GM19328 (cell line): ENCODE measurements at regions not wholly inside any gene's neighbourhood (a gene's known extent, or its start where the extent isn't known, plus 50 kb on each side); places are given as distances from the start of the nearest gene placed in this dataset.

Source experiments
- ATAC-seq: cut with Tn5 transposase; IDR thresholded peaks from one replicate; pipeline ENCODE4 v1.9.1; 2021; ENCODE audit warnings: mild to moderate bottlenecking, moderate library complexity; ENCODE audit not compliant: unreplicated experiment

DNA sequence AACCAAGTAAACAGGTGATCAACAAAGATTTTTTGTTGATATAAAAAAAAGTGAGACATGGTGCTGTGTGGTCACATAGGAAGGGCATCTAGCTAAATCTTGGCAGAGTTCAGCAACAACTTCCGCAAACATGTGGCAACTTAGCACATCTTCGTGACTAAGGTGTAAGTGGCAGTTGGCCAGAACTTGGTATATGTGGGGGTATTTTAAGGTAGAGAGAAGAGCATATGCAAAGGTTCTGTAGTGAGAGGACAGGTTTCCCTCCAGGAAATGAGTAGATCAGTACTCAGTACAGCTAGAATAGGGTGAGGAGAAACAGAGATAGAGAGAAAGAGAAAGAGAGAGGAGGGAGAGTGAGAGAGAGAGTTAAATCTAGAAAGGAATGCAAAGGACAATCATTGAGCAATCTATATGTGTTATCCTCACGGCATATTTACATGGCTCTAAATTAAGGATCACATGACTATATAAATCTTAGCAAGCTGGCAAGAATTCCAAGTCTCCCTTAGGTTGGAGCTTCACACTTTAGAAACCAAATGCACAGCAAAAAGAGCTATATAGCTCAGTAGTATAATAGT lies 227.7 kb upstream of the HMGA2 start:
- no peak for ATAC-seq

DNA sequence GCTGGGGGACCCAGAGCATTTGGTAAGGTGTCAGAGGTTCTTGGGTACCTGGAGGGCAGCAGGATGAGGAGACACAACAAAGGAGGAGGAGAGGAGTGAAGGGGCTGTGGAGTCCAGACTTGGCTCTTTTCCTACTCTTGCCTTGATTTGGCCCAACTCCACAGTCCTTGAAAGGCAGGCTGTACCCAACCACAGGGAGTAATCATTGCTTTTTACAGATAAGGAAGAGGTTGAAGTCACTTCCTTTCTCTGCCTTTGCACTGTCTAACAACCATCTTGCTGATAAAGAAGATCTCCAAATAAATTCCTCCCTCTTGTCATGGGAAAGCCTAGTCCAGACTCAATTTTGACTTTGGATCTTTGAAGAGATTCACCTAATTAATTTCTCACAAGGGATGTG lies 226.8 kb upstream of the HMGA2 start:
- ATAC-seq, result no peak

DNA sequence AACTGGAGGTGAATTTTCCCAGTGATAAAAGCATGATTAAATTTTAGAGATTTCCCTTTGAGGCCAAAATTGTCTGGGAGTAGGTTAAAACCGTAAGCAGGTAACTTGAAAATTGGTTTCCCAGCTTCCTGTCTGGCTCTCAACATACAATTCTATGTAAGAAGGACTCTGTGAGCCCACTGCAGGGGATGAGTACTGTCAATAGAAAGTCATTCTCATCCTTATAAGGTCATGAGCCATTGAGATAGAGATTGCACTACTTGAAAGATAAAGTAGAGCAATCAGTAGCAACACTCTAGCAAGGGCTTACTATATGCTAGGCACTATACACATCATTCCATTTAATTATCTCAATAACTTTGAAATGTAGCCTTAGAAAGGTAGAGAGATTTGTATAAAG lies 225.6 kb upstream of the HMGA2 start:
- no peak for ATAC-seq

DNA sequence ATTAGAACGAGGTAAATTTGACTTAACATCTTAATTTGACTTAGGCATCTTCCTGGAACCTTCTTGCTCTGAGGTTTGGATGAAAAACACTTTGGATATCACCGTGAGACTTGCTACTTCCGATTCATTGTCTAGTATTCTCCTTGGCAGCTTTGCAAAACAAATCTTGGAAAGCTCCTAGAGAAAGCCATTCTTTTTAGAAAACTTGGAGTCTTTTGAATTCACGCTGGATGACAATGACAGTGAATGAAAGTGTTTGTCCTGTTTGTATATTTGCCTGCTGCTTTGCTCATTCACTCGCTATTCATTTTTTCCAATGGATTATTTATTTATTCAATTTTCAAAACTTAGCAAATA lies 222.1 kb upstream of the HMGA2 start:
- no peak for ATAC-seq

DNA sequence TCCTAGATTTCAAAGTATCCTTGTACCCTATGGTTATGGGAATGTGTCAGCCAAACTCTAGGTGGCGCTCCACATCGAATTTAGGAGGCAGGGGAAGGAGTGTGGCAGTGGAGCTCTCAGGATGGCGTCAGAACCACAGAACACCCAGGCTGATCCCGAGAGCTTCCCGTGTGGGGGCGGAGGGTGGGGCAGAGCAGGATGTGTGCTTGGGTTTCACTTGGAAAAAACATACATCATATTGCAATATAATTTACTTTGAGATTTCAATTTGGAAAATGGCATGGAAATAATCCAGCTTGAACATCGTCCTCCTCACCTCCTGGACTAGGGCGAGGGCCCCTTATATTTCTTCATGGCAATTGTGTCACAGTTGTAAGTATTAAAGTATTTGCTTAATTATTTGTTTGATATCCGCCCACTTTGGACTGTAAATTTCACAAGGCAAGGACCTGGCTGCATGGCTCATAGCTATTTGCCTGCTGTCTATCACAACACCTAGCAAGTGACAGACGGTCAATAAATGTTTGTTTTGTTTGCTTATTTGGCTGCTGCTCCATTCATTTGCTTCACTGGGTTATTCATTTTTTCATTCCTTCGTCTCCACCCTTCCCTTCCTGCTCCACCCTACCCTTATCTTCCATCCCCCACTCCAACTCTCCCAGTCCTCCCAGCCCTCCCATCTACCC lies 221.5 kb upstream of the HMGA2 start:
- peak; percentile 62 for ATAC-seq

DNA sequence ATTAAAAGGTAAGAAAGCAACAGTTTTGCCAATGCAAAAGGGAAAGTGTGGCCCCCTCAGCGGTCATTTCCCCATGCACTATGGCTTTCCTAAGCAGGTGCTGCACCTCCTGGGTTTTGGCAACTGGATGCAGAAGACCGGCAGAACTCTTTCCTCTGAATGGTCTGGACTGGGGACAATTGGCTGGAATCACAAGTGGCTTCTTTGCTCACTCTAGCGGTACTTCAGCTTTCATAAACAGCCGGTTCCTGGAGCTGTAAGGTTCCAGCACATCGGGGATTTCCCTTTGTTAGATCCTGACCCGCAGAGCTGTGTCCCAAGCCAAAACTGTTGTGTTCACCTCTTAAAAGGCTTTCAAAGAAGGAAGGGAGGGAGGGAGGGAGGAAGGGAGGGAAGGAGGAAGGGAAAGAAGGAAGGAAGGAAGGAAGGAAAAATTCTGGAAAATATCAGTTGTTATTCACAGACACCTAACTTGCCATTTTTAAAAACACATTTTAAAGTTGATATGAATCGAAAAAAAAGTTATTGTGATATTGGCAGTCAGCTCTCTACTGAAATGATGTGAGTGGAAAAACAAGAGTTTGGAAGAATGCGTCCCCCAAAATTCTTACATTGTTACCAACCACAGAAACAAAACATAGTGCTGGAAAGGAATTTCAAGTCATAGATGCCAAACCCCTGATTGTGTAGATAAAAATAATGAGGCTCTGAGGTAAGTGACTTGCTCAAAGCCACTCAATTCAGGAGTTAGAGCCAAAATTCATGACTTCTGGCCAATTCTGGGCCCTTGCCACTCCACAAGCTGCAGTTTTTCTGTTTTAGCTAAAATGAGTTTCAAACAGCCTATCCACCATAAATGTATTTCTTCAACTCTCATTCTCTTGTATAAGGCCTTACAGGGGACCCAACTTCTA lies 220.6 kb upstream of the HMGA2 start:
- no peak for ATAC-seq

DNA sequence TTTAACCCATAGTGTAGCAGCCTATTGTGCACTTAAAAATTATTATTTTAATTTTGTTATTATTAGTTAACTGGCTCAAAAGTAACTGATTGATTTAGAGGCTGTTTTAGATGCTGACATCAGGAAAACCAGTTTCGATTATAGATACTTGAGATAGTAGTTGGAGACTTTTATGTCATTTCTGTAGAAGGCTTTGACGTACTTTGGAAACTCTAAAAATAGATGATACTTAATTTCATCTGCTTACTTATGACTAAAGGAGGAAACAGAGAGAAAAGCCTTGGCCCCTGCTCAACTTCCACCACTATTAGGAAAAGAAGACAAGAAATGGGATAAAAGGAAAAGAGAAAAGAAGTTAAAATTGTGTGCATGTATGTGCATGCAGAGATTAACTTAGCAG lies 219.3 kb upstream of the HMGA2 start:
- no peak for ATAC-seq

DNA sequence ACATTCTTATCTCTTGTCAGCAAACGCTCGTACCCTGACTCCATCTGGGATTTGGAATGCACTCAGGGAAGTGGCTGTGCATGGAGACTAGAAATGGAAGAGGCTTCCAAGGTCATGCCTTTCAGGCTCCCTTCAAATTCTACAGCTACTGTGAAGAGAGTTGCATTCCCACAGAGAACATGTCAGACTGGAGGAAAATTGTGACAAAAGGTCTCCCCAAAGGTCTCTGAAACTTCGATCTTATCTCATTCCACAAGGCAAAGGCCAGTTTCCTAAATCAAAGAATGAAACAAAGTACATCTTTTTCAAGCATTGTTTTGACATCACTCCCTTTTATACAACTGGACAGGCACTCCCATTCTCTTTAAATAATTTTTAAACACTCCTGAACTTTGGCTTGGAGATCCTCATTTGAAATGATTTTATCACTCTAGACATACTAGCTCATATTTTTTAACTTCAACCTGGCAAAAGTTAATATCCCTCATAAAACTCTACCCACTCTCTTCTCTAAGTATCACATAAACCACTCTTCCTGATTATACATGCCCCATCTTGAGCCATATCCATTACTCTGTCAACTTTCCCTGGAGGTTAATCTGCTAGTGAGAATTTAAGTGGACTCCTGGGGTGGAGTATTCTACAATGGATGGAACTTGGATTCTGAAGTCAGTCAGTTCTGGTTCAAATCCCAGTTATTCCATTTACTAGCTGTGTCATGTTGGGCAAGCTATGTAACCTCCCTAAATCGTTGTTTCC lies 218.1 kb upstream of the HMGA2 start:
- no peak for ATAC-seq

DNA sequence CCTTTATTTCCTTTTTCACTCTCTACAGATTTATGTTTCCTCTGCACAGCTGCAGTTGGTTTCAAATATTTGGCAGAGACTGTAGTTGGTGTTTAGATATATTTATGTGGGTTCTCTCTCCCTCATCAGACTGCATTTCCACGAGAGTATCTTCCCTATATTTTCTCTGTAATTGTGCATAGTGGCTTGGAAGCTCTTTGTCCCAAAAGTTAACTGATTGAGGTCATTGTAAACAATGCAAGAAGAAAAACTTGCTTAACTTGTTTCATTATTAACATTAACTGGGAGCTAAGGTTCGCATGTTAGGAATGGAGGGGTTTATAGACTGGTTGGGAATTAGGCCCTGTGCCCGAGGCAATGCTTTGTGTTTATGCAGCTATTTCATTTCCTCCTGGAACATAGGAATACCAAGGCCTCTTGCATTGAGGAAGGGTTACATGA lies 216.9 kb upstream of the HMGA2 start:
- ATAC-seq, result no peak

DNA sequence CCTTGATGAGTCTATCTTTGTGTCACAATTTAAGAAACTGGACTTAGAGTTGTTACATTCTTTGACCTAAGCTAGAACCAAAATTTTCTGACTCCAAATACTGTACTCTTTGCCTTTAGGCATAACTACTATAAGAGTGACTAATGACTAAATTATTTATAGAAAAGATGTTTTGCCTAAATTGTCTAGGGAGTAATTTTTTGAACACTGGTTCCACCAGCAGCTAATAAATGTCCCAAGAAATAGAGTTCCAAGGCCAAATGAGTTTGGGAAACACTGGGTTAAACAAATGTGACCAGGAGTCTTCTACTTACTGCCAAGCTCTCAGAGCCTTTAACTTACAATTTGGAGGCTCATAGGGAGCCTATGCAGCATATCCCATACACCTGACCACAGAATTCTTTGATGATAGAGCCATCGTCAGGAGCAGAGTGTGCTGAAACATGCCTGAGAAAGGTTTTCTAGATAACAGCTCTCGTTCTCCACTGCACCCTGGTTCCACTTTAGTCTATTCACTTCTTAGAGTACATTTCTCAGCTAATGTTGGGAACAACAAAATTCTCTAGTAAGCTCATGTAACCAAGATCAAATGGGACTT lies 215.9 kb upstream of the HMGA2 start:
- no peak for ATAC-seq

DNA sequence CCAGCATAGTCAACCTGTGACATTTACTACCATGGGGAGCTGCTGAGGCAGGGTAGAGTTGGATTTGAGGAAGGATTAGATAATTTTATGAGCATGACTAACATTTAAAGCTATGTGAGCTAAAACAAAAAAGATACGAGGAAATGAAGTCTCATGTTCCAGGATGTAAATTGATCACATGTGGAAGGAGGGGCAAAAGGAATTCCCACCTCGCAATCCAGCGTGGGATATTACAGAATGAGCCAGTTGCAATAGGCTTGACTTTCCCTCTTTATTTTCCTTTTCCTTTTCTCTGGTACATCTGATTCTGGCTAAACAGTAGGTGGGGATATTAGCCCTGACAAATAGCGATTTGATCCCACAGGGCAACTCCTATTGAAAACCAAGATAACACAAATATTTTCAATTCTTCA lies 214.9 kb upstream of the HMGA2 start:
- ATAC-seq, result no peak

DNA sequence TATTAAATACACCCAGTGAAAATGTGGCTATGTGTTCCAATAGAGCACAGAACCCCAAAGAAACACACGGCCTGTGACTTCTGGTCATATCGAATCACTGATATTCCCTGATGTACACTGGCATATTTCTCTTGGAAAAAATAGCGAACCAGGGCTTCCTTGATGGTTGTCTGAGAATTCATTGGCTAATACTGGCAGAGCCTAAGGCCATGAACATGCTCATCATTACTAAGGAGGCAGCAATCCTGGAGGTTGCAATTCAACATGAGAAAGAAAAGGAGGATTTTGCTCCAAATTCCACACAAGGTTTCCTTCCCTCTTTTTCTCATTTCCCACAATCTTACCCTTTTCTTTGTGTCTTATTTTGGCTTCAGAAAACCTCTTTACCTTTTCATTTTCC lies 212.9 kb upstream of the HMGA2 start:
- no peak for ATAC-seq

DNA sequence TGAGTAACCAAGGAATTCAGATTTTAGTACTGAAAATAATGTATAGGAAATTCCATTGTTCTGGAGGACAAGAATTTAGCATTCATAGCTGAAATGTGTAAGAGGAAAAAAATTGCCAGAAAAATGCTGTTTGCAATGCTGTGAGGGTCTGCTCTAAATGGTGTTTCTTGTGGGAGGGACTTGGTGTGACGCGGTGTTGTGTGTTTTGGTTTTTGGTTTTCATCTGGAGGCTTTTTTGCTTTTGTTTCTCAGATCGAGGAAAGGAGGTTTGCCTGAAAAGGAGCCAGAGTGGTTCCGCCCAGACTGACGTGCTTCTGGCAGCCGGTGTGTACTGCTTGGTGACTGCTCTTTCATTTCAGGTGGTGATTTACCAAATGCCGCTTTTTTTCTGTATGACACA lies 211.8 kb upstream of the HMGA2 start:
- no peak for ATAC-seq

DNA sequence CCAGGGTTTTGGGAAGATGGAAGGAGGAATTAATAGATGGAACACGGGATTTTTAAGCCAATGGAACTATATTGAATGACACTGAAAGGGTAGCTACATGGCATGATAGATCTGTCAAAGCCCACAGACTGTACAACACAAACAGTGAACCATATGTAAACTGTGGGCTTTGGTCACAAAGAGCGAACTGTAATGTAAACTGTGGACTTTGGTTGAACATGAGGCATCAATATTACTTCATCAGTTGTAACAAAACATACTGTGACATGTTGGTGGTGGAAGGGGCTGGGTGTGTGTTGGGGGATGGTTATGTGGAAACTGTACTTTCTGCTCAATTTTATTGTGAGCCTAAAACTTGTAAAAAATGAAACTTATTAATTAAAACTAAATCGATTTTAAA lies 210.6 kb upstream of the HMGA2 start:
- ATAC-seq, result no peak

DNA sequence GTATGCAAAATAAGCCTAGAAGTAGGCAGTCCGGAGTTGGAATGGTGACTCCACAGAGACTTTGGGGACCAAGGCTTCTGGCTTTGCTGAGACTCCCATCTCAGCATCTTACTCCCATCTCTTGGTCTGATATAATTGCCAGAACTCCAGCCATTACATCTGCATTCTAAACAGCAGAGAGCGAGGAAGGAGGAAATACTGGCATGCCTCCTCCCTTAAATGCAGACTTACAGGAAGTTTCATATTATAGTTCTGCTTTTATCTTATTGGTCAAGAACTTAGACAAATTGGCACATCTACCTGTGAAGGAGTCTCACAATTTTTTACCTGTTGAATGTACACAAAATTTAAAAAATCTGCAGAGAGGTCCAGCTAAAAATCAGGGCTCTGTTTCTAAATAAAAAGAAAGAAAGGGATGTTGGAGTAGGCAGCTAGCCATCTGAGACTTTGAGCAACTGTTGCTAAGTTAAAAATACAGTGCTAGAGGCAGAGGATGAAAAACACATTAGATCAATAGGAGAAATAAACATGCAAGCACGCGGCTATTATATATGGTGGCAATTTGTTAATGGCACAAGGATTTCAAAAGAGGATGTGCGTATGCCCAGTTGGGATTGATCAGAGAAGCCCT lies 209.9 kb upstream of the HMGA2 start:
- ATAC-seq, result no peak

DNA sequence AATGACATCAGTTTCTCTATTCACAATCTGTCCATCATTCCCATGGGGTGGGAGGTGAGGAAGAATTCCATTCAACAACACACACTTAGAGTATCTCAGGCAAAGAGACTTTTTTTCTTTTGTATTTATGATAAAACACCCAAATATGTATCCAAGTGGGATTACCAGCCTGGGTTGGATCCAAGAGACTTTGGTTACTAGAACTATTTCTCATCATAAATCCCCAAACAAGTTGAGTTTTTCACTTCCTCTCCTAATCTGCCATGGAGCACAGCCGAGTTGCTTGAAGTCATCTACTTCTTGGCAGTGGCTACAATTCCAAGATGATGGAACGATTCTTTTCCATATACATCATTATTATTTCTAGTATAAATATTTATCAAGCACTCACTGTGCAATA lies 209.2 kb upstream of the HMGA2 start:
- ATAC-seq, result no peak

DNA sequence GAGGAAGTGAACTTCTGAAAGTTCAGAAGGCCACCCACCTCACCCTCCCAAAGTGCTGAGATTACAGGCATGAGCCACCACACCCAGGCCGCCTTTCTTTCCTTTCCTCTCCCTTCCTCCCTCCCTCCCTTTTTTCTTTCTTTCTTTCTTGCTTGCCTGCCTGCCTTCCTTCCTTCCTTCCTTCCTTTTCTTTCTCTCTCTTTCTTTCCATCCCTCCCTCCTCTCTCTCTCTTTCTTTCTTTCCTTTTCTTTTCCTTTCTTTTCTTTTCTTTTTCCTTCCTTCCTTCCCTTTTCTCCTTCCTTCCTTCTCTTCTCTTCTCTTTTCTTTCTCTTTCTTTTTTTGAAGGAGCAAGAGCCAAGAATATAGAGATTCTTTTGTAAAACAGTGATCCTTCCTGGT lies 208.3 kb upstream of the HMGA2 start:
- ATAC-seq, result no peak

DNA sequence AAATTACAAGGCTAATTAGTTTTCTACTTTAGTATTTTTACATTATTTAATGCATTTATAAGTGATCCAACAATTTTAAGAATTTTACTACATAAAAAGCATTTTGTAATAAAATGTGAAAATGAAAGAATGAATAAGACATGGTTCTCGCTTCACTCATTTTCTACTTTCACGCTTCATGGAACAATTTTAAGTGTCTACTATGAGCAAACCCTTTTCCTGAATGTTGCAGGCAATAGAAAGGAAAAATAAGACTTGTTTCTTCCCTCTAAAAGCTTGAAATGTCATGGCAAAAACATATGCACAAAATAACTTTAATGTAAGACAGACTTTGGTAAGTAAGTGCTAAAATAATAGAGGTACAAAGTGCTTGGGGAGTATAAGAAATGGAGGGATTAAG lies 205.7 kb upstream of the HMGA2 start:
- ATAC-seq, result no peak

DNA sequence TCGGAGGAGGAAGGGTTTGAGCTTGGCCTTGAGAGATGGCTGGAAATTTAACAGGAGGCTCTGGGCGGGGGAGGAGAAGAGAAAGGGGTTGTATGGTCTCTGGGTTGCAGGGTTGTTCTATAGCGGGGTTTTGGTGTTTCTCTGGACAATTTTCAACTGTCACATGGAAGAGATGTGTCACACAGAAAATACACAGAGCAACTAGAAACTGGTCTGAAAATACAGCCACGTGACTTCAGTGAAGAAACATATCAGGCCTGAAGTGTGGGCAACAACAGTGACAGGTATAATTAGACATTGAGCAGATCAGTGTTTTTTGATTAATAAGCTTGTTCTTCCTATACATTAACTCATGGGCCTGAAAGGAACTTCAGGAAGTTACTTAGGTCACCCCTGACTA lies 205.3 kb upstream of the HMGA2 start:
- no peak for ATAC-seq

DNA sequence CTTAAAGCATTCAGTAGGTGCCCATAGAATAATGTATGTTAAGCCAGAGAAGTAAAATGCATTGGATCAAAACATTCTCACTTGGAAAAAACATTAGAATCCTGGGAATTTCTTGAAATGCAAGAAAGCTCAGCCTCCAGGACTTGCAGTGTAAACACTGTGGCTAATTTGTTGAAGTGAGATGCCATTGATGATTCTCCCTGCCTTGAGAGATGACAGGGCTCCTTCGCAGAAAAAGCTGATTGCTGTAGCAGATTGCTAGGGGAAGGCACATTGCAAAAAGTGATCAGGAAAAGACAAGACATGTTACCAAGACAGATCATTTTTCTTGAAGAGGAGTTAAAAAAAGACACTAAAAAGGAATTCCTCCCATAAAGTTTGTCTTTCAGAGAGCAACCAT lies 204.2 kb upstream of the HMGA2 start:
- no peak for ATAC-seq

DNA sequence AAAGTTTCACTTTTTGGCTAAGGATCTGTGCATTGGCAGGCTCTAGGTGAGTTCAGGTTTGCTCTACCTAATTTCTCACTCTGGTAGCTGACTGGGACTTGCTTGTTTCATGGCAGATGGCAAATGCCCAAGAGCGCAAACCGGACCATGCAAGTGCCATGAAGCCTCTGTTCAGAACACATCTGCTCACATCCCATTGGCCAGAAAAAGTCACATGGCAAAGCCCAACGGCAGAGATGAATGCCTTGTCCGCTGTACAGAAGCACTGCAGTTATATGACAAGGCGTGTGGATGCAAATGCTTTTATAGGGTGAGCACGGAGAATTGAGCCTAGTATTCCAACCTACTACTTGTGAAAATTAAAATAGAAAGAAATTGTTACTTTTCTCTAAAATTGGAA lies 202.2 kb upstream of the HMGA2 start:
- no peak for ATAC-seq
